K562 (cell line): ENCODE measurements at regions not wholly inside any gene's neighbourhood (a gene's known extent, or its start where the extent isn't known, plus 50 kb on each side); places are given as distances from the start of the nearest gene placed in this dataset.

Source experiments
- ATAC-seq: fragments of 200-7000 bp; cut with Tn5 transposase; 3 replicates; pipeline ENCODE4 v1.9.1; 2020; ENCODE audit warnings: moderate library complexity
- BruUV-seq: library from RNA; stranded (reverse); fragments of 400-500 nt; replicated peaks from 2 replicates; lab custom pipeline; 2021; lab: Mats Ljungman, UMichigan
- CTCF ChIA-PET: fragments of 300-600 bp; formaldehyde crosslinking; extraction: SDS; loops from one replicate; lab custom pipeline; 2021; ENCODE audit warnings: low intra/inter-chr PET ratio; lab: Yijun Ruan, JAX
- POLR2A ChIA-PET: fragments of 300-600, 350-650 bp; sonication (Branson Sonifier 250); formaldehyde crosslinking; extraction: SDS; loops from one replicate; lab custom pipeline; 2021; ENCODE audit warnings: antibody characterized with exemption, inconsistent platforms; lab: Yijun Ruan, JAX
- DNase-seq, 4 experiments: peaks; one replicate each; pipeline versions ENCODE4 v3.0.0 to v3.0.0-alpha.2; 2011 to 2018; ENCODE audit warnings: low spot score in 3 of 4, mixed read lengths in 3 of 4; ENCODE audit errors: extremely low read depth in 1 of 4
- FAIRE-seq: peaks from 2 replicates; lab custom pipeline; 2011; peaks lifted over from hg19 to GRCh38; lab: Jason Lieb, UNC
- H2AFZ ChIP-seq: 2 replicates; pipeline ENCODE4 v1.6.0; 2011; ENCODE audit warnings: low read depth, low read length, control low read depth, inconsistent platforms
- H3K27ac ChIP-seq: fragments of 200-600 bp; 3 replicates; pipeline ENCODE4 v1.8.0; 2011; ENCODE audit warnings: low read depth, mild to moderate bottlenecking, control low read depth, inconsistent platforms, low read length, moderate library complexity, mixed read lengths; ENCODE audit errors: extremely low read depth
- H3K27me3 ChIP-seq, 2 experiments: fragments of 300-600 bp in 1 of 2; 2 replicates in 1 of 2; 3 replicates in 1 of 2; pipeline versions ENCODE4 v1.6.0 to v1.8.0; 2011; ENCODE audit warnings: inconsistent platforms in 2 of 2, low read length in 2 of 2, mild to moderate bottlenecking in 1 of 2, mixed read lengths in 1 of 2, moderate library complexity in 1 of 2; ENCODE audit not compliant: control insufficient read depth in 2 of 2, insufficient read depth in 2 of 2
- H3K36me3 ChIP-seq: fragments of 300-600 bp; 3 replicates; pipeline ENCODE4 v1.8.0; 2011; ENCODE audit warnings: mild to moderate bottlenecking, low read length, inconsistent platforms; ENCODE audit not compliant: control insufficient read depth, insufficient read depth
- H3K4me1 ChIP-seq, 2 experiments: fragments of 200-600 bp in 1 of 2; replicated peaks in 1 of 2; 2 replicates in 1 of 2; 3 replicates in 1 of 2; pipeline versions ENCODE4 v1.5.1 to v1.8.0; 2011; ENCODE audit warnings: inconsistent platforms in 2 of 2, low read length in 2 of 2, mild to moderate bottlenecking in 1 of 2, mixed read lengths in 1 of 2, moderate library complexity in 1 of 2; ENCODE audit not compliant: control insufficient read depth in 2 of 2, insufficient read depth in 2 of 2
- H3K4me2 ChIP-seq: 2 replicates; pipeline ENCODE4 v1.6.1; 2011; ENCODE audit warnings: low read length, control low read depth, inconsistent platforms, mixed read lengths; ENCODE audit not compliant: insufficient read depth
- H3K4me3 ChIP-seq: fragments of 200-600 bp; sonication (generic), shearing (Covaris generic); 2 replicates; pipeline ENCODE4 v1.5.1; 2016; ENCODE audit warnings: control low read depth, inconsistent platforms
- H3K79me2 ChIP-seq: fragments of 200-600 bp; 3 replicates; pipeline ENCODE4 v1.8.0; 2011; ENCODE audit warnings: low read length, inconsistent platforms; ENCODE audit not compliant: control insufficient read depth, insufficient read depth
- H3K9ac ChIP-seq, 2 experiments: 2 replicates each; pipeline versions ENCODE4 v1.6.0 to v1.6.1; 2011; ENCODE audit warnings: low read depth in 2 of 2, low read length in 2 of 2, control low read depth in 1 of 2, inconsistent platforms in 1 of 2, mild to moderate bottlenecking in 1 of 2, mixed read lengths in 1 of 2; ENCODE audit not compliant: insufficient read depth in 1 of 2
- H3K9me1 ChIP-seq: one replicate; pipeline ENCODE4 v1.6.0; 2011; ENCODE audit warnings: inconsistent platforms, mild to moderate bottlenecking, low read length, moderate library complexity; ENCODE audit not compliant: control insufficient read depth, insufficient read depth
- H3K9me3 ChIP-seq: replicated peaks from 2 replicates; pipeline ENCODE4 v1.5.1; 2011; ENCODE audit warnings: low read depth, low read length, inconsistent platforms; ENCODE audit not compliant: control insufficient read depth, insufficient read depth
- H4K20me1 ChIP-seq: replicated peaks from 2 replicates; pipeline ENCODE4 v1.6.1; 2011; ENCODE audit warnings: low read length, inconsistent platforms, mixed read lengths; ENCODE audit not compliant: control insufficient read depth, insufficient read depth
- BHLHE40 ChIP-seq: IDR thresholded peaks from 2 replicates; pipeline ENCODE4 v1.6.1; 2011; ENCODE audit warnings: low read length, improper control_type of control experiment
- DLX4 ChIP-seq: fragments of 250-450 bp; sonication (Bioruptor Pico); IDR thresholded peaks from 2 replicates; pipeline ENCODE4 v1.6.1; 2021; ENCODE audit warnings: mild to moderate bottlenecking
- E4F1 ChIP-seq: fragments of 250-450 bp; sonication (Bioruptor Pico); IDR thresholded peaks from 2 replicates; pipeline ENCODE4 v1.5.0; 2021; ENCODE audit warnings: mild to moderate bottlenecking, borderline replicate concordance
- MAFG ChIP-seq: fragments of 450-650 bp; conservative IDR thresholded peaks from 2 replicates; pipeline ENCODE4 v1.6.1; 2016; ENCODE audit warnings: missing genetic modification characterization, missing compliant biosample characterization
- MCM3 ChIP-seq: fragments of 450-650 bp; IDR thresholded peaks from 2 replicates; pipeline ENCODE4 v1.6.1; 2016
- MYNN ChIP-seq, 2 experiments: sonication (generic); formaldehyde crosslinking in 1 of 2; IDR thresholded peaks; 2 replicates each; pipeline versions ENCODE4 v1.5.0 to v1.6.1; 2016 to 2020; ENCODE audit warnings: antibody characterized with exemption in 1 of 2, missing genetic modification reagents in 1 of 2
- TEAD2 ChIP-seq: fragments of 450-650 bp; IDR thresholded peaks from 2 replicates; pipeline ENCODE4 v1.6.1; 2016; ENCODE audit warnings: missing genetic modification characterization, control low read depth, missing compliant biosample characterization
- ZEB2 ChIP-seq: fragments of 450-650 bp; IDR thresholded peaks from 2 replicates; pipeline ENCODE4 v1.6.1; 2016
- ZZZ3 ChIP-seq: fragments of 450-650 bp; IDR thresholded peaks from 2 replicates; pipeline ENCODE4 v1.6.1; 2016; ENCODE audit warnings: antibody characterized with exemption, mild to moderate bottlenecking, moderate library complexity
- WGBS: fragments of 100-300 bp; shearing (Covaris generic); methylation state at CpG from one replicate; pipeline ENCODE4 v1.1.6; 2016; ENCODE audit warnings: low coverage, mixed read lengths; ENCODE audit not compliant: insufficient coverage; ENCODE audit errors: missing lambda C conversion rate; 5-methylcytosine and 5-hydroxymethylcytosine counted together
- in situ Hi-C: fragments of 300-500 bp; cut with MboI; formaldehyde crosslinking; loops from 4 replicates; pipeline ENCODE4 v1.15.0; 2018; ENCODE audit warnings: inconsistent platforms, mixed read lengths
- intact Hi-C: fragments of 100-400 bp; cut with micrococcal nuclease; formaldehyde crosslinking; loops from 2 replicates; pipeline ENCODE4 v1.14.2; 2022
- TF ChIP-seq, protein P1 (sequence below): sonication (generic); formaldehyde crosslinking; IDR thresholded peaks from 2 replicates; pipeline ENCODE4 v1.8.1; 2023; ENCODE audit warnings: mild to moderate bottlenecking, missing genetic modification reagents

DNA sequence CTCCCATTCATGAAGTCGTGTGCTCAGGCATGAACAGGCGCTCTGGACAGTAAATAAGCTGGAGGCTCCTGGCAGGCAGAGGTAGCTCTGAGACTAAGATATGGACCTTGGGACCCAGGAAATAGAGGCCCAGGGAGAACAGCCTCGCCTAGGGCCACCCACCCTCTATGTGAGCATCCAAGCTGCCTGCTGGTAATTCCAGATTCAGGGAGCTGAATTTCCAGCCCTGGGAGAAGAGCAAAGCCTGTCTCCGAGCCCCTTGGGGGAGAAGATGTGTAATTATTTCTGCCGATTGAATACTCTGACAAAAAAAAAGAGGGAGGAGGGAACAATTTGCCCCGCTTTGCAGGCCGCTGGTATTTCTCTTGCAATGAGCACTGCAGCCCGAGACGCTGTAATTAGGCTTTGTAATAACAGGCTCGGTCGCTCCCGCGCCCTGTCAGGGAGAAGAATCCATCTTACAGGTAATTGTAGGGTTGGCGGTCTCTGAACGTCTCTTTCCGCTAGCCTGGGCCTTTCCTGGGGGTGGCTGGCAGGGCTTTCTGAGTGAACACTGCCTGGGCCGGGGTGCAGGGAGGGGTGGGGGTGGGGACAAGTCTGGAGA lies 131.5 kb downstream of the WNT7A start (continued):
- TF ChIP-seq E4F1 (CRISPR knock-in tag) (no peak), BHLHE40 (no peak), ZZZ3 (no peak)
- TF ChIP-seq, all 486 proteins: peak for 0

DNA sequence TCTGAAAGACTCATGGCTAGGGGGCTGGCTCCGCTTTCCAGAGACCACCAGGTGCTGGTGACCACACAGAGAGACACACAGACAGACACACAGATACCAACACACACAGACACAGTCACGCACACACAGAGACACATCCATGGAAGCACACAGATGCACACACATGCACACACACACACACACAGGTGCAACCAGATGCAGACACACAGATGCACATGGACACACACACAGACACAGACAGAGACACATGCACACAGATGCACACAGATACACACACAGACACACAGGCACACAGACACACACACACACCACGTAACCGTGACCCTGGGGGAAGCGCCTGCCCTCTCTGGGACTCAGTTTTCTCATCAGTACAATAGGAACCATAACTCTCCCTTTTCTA lies 132.2 kb downstream of the WNT7A start:
- POLR2A ChIA-PET: interaction anchor here (1.0 kb wide), 1 partner anchor 16 kb away, joined by 4 read pairs; no protein-coding TSS in a partner anchor
- H3K27me3 ChIP-seq: peaks cover 2 to 32% of the 10 kb centered on the region in 2 experiments; a peak in 4 of 5 replicates
- no peaks in the 10 kb centered on the region for H3K36me3 ChIP-seq
- intact Hi-C loops: no loop called here
- no peak overlapping the region for H3K4me3 ChIP-seq
- in situ Hi-C loops: no loop called here
- H2AFZ ChIP-seq: no peak overlapping the region
- no peak overlapping the region for H3K27ac ChIP-seq
- H3K4me1 ChIP-seq: no peaks in the 10 kb centered on the region
- H3K4me2 ChIP-seq: no peak overlapping the region
- no peak for ATAC-seq
- H4K20me1 ChIP-seq: no peaks in the 10 kb centered on the region; the same call in 1 of the 2 replicates
- BruUV-seq: no TSS peak
- no peak for FAIRE-seq
- no peaks in the 10 kb centered on the region for H3K79me2 ChIP-seq
- WGBS: 1% methylated on average over 5 of the region's 5 CpGs
- no peak overlapping the region for H3K9ac ChIP-seq
- CTCF ChIA-PET: no interaction called here
- no peaks in the 10 kb centered on the region for H3K9me1 ChIP-seq
- DNase-seq: no peak
- no peaks in the 10 kb centered on the region for H3K9me3 ChIP-seq
- TF ChIP-seq TEAD2 (no peak), MYNN (IDR thresholded peaks at IDR 0.05) (no peak), MYNN (CRISPR knock-in tag; IDR thresholded peaks at IDR 0.05) (no peak), DLX4 (no peak), MAFG (tag) (no peak), MCM3 (no peak), ZEB2 (no peak)
- TF ChIP-seq, protein P1, sequence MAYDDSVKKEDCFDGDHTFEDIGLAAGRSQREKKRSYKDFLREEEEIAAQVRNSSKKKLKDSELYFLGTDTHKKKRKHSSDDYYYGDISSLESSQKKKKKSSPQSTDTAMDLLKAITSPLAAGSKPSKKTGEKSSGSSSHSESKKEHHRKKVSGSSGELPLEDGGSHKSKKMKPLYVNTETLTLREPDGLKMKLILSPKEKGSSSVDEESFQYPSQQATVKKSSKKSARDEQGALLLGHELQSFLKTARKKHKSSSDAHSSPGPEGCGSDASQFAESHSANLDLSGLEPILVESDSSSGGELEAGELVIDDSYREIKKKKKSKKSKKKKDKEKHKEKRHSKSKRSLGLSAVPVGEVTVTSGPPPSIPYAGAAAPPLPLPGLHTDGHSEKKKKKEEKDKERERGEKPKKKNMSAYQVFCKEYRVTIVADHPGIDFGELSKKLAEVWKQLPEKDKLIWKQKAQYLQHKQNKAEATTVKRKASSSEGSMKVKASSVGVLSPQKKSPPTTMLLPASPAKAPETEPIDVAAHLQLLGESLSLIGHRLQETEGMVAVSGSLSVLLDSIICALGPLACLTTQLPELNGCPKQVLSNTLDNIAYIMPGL: no peak
